IPS DF 6.9 (cell line): ENCODE measurements at regions not wholly inside any gene's neighbourhood (a gene's known extent, or its start where the extent isn't known, plus 50 kb on each side); places are given as distances from the start of the nearest gene placed in this dataset.

Source experiments
- DNase-seq: peaks from one replicate; pipeline ENCODE4 v3.0.0-alpha.2; 2013; ENCODE audit warnings: low read depth, low spot score
- H3K27ac ChIP-seq: one replicate; pipeline ENCODE4 v1.5.1; 2013; ENCODE audit warnings: low read length, control low read depth
- H3K27me3 ChIP-seq: 2 replicates; pipeline ENCODE4 v1.6.1; 2013; ENCODE audit warnings: mild to moderate bottlenecking, low read length; ENCODE audit not compliant: control insufficient read depth, insufficient read depth
- H3K36me3 ChIP-seq: 2 replicates; pipeline ENCODE4 v1.6.1; 2013; ENCODE audit warnings: low read length; ENCODE audit not compliant: control insufficient read depth, insufficient read depth
- H3K4me1 ChIP-seq: 2 replicates; pipeline ENCODE4 v1.6.1; 2013; ENCODE audit warnings: low read length; ENCODE audit not compliant: control insufficient read depth, insufficient read depth
- H3K4me3 ChIP-seq: 2 replicates; pipeline ENCODE4 v1.5.1; 2013; ENCODE audit warnings: mild to moderate bottlenecking, low read length
- H3K9me3 ChIP-seq: 2 replicates; pipeline ENCODE4 v1.6.1; 2013; ENCODE audit warnings: low read length, inconsistent platforms; ENCODE audit not compliant: control insufficient read depth, insufficient read depth
- WGBS: extraction: QIAGEN DNeasy Blood & Tissue Kit; methylation state at CpG from one replicate; pipeline ENCODE4 v1.1.7; 2013; ENCODE audit warnings: mixed read lengths, missing lambda C conversion rate; ENCODE audit not compliant: insufficient read length, insufficient coverage; 5-methylcytosine and 5-hydroxymethylcytosine counted together

DNA sequence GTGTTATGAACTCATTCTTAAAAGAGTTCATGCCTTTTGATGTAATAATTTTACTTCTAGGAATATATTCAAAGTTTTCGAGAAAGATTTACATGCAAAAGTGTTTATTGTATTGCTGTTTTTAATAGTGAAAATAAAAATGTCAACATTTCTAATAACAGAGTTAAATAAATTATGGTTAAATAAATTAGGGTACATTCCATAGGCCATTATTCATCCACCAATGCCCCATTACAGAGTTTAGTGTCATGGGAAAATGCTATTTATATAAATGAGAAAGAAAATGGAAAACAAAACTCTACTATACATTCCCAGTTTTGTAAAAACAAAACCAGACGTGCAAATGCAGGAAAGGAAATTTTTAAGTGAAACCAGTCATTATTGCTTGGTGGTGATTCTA lies 538.1 kb upstream of the TBL1XR1 start:
- DNase-seq = no peak

DNA sequence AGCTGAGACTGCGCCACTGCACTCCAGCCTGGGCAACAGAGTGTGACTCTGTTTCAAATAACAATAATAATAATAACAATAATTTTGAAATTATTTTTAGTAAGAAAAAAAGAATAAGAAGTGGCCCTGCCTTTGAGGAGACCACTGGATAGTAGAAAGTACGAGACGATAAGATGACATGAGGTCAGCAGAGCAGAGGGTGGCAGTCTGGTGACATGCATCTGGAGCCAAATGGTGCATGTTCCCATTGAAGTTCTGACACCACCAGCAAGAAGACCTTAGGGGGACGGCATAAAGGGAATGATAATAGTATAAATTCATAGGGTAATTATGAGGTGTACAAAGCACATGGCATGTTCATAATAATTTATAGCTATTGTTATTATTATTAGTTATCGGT lies 542.2 kb upstream of the TBL1XR1 start:
- Histone ChIP-seq H3K36me3 (no peaks in the 10 kb centered on the region), H3K4me1 (peaks cover 3% of the 10 kb centered on the region; the same call in 1 of the 2 replicates), H3K27ac (no peak overlapping the region), H3K27me3 (no peaks in the 10 kb centered on the region), H3K4me3 (no peak overlapping the region), H3K9me3 (no peaks in the 10 kb centered on the region)
- WGBS = no CpG with 5 or more reads among the region's 5 CpGs
- no peak for DNase-seq

More for the DNA sequence above, 538.1 kb upstream of the TBL1XR1 start:
- WGBS = no CpG with 5 or more reads among the region's 2 CpGs
- Histone ChIP-seq H3K27me3 (no peaks in the 10 kb centered on the region), H3K27ac (no peak overlapping the region), H3K4me3 (no peak overlapping the region), H3K36me3 (no peaks in the 10 kb centered on the region), H3K9me3 (no peaks in the 10 kb centered on the region), H3K4me1 (peaks cover 3% of the 10 kb centered on the region; the same call in 1 of the 2 replicates)

GRCh38 chr3:177740254-177740653 lies 543.0 kb upstream of the TBL1XR1 start:
- WGBS = 100% methylated on average over 1 of the region's 3 CpGs
- no peak for DNase-seq
- no peak overlapping the region for H3K27ac ChIP-seq
- no peaks in the 10 kb centered on the region for H3K9me3 ChIP-seq
- no peaks in the 10 kb centered on the region for H3K36me3 ChIP-seq
- no peak overlapping the region for H3K4me3 ChIP-seq
- H3K27me3 ChIP-seq = no peaks in the 10 kb centered on the region
- peaks cover 3% of the 10 kb centered on the region; the same call in 1 of the 2 replicates for H3K4me1 ChIP-seq

- no peak overlapping the region for H3K27ac ChIP-seq
- no CpG with 5 or more reads among the region's 4 CpGs for WGBS
- H3K27me3 ChIP-seq = no peaks in the 10 kb centered on the region
- no peaks in the 10 kb centered on the region for H3K36me3 ChIP-seq
- no peaks in the 10 kb centered on the region for H3K9me3 ChIP-seq
- H3K4me3 ChIP-seq = no peak overlapping the region
- no peak for DNase-seq
- H3K4me1 ChIP-seq = peaks cover 3% of the 10 kb centered on the region; the same call in 1 of the 2 replicates
These were observed 545.0 kb upstream of the TBL1XR1 start for GRCh38 chr3:177742273-177742672.

DNA sequence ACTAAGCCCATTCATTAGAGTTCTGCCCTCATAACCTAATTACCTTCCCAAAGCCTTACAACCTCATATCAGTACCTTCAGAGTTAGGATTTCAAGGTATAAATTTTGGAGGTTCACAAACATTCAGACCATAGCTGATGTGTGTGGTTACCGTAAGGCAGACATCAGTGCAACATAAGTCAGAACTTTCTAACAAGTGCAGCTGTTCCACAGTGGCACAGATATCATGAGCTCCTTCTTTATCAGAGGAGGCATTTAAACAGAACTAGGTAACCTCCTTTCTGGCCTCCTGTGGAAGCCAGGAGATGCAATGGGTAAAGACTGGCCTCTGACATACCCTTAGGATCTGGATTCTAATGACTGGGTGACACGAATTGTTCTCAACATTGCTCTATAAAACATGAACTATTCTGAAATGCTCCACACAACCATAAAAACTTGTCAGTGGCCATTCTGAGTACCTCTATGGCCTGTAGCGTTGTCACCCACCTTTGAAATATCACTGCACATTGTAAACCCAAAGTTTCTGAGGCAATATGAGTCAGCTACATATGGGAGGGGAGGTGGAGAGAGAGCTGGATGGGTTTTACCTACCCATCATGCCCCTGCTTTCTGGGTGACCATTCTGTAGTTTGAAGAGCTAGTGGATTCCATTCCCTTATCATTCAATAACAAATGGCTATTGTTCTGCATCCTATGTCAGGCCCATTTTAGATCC lies 546.0 kb upstream of the TBL1XR1 start:
- H3K27ac ChIP-seq = no peak overlapping the region
- WGBS = no CpG with 5 or more reads among the region's 3 CpGs
- no peaks in the 10 kb centered on the region for H3K9me3 ChIP-seq
- no peak overlapping the region for H3K4me3 ChIP-seq
- H3K27me3 ChIP-seq = no peaks in the 10 kb centered on the region
- no peak for DNase-seq
- H3K36me3 ChIP-seq = no peaks in the 10 kb centered on the region
- peaks cover 3% of the 10 kb centered on the region; the same call in 1 of the 2 replicates for H3K4me1 ChIP-seq

DNA sequence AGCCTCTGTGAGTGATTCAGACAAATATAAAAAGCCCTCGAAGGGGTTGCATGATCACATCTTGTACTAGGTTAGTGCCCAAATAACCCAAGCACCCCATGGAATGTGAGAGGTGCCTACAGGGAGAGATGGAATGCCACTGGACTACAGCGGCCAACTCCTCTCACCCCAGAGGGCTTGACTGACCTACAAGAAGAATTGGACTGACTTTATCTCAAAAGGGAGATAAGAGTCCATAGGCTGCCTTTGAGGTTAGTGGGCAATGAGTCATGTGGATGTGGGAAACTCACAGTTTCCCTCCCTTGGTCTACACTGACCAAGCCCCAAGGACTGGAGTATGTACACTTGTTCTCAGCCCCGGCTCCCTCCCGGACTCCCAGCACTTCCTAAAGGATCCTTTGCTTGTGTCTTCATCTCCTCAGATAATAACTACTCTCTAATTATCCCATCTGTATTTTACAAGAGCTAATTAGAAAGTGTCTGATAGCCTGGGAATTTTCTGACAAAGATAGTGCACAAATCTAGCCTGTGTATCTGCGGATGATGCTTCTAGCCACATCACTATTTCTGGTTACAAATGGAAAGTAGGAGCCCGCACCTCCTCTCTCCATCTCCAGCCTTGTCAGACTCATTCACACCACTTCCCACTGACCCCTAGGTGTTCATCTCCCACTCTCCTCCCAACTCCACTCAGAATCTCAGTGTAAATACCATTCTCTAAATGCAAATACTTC lies 547.8 kb upstream of the TBL1XR1 start:
- Histone ChIP-seq H3K36me3 (no peaks in the 10 kb centered on the region), H3K27me3 (no peaks in the 10 kb centered on the region), H3K4me3 (no peak overlapping the region), H3K9me3 (no peaks in the 10 kb centered on the region), H3K27ac (no peak overlapping the region), H3K4me1 (peaks cover 3% of the 10 kb centered on the region; the same call in 1 of the 2 replicates)
- WGBS = no CpG with 5 or more reads among the region's 6 CpGs
- DNase-seq = no peak

GRCh38 chr3:177745607-177746005 lies 548.3 kb upstream of the TBL1XR1 start:
- Histone ChIP-seq H3K9me3 (no peaks in the 10 kb centered on the region), H3K27me3 (no peaks in the 10 kb centered on the region), H3K4me3 (no peak overlapping the region), H3K4me1 (no peaks in the 10 kb centered on the region), H3K36me3 (no peaks in the 10 kb centered on the region), H3K27ac (no peak overlapping the region)
- WGBS = no CpG with 5 or more reads among the region's 3 CpGs
- DNase-seq = no peak

DNA sequence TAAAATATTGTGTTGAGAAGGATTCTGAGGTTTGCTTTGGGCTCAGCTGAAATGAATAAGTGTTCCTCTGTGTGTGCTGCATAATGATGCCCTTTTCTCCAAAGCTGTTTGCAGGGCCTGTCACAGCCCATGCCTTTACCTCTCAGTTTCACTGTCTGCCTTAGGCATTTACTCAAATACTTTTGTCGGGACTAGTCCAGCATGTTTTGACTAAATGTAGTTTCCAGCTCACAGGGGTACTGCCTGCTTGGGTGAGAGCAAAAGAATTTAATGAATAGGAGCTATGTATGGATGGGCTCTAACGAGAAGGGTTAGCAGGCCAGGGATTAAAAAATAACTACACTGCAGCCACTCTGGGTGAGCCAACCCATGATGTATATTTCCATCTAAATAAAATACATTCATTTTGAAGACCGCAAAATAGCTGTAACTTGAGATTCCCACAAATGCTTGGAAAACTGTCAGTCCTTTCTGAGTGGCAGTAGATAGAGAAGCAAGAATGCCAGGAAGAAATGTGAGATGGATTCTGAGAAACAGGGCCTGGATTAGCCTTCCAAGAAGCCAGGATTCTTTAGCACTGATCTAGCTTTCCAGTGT lies 549.2 kb upstream of the TBL1XR1 start:
- Histone ChIP-seq H3K27me3 (no peaks in the 10 kb centered on the region), H3K4me3 (no peak overlapping the region), H3K27ac (no peak overlapping the region), H3K36me3 (no peaks in the 10 kb centered on the region), H3K9me3 (no peaks in the 10 kb centered on the region), H3K4me1 (no peaks in the 10 kb centered on the region)
- no CpG with 5 or more reads among the region's 3 CpGs for WGBS
- no peak for DNase-seq

DNA sequence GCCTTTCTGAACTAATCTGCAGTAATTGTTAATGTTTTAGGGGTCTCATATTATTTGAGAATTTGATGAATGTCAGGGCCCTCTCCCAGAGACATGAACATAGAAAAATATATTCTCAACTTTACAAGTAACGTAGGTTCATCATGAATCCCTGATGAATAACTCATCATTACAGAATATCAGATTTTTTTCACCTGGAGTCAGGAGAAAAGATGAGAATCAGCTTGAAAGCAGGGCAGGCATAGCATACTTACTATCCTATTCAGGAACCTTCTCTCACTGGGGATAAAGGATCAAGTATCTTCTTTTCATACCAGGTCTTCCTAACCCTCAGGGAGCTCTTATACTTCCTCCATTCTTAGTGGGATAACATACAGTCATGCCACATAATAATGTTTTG lies 552.6 kb upstream of the TBL1XR1 start:
- Histone ChIP-seq H3K36me3 (no peaks in the 10 kb centered on the region), H3K4me1 (no peaks in the 10 kb centered on the region), H3K9me3 (no peaks in the 10 kb centered on the region), H3K27ac (no peak overlapping the region), H3K27me3 (no peaks in the 10 kb centered on the region), H3K4me3 (no peak overlapping the region)
- WGBS = no CpG with 5 or more reads among the region's 1 CpG
- DNase-seq = no peak

DNA sequence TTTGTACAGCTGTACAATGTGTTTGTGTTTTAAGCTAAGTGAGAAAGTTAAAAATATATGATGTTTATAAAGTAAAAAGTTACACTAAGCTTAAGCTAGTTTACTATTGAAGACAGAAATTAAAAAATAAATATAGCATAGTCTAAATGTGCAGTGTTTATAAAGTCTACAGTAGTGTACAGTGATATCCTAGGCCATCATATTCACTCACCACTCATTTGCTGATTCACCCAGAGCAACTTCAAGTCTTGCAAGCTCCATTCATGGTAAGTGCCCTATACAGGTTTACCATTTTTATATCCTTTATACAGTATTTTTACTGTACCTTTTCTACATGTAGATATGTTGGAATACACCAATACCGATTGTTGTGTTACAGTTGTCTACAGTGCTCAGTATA lies 553.2 kb upstream of the TBL1XR1 start:
- DNase-seq = no peak
- WGBS = no CpG with 5 or more reads among the region's 1 CpG
- Histone ChIP-seq H3K4me3 (no peak overlapping the region), H3K36me3 (no peaks in the 10 kb centered on the region), H3K4me1 (no peaks in the 10 kb centered on the region), H3K9me3 (no peaks in the 10 kb centered on the region), H3K27ac (no peak overlapping the region), H3K27me3 (no peaks in the 10 kb centered on the region)
